ENCODE measurements at regions not wholly inside any gene's neighbourhood (a gene's known extent, or its start where the extent isn't known, plus 50 kb on each side); places are given as distances from the start of the nearest gene placed in this dataset.
"Not testable (repeated sequence)": the region's sequence is repeated elsewhere in the genome, so short reads cannot be mapped to it uniquely, and the experiment has no call there.

GRCh38 chr14:105894978-105895881 lies 368.8 kb downstream of the TMEM121 start:
- H3K4me1 ChIP-seq (ENCODE audit: insufficient read depth): no peaks in the 10 kb centered on the region
- H4K20me1 ChIP-seq (ENCODE audit: insufficient read depth): no peaks in the 10 kb centered on the region
- no peak overlapping the region for H3K4me2 ChIP-seq (ENCODE audit: unreplicated experiment)
- 49 to 54% methylated on average over 30 of the region's 30 CpGs for WGBS, 2 experiments (ENCODE audit: low coverage in 1 of 2, low lambda C conversion rate in 2 of 2, missing lambda C conversion rate in 2 of 2)
- TF ChIP-seq EZH2 (IDR thresholded peaks at IDR 0.05; ENCODE audit: insufficient read depth, poor library complexity, severe bottlenecking) (no peak), EZH2phosphoT487 (IDR thresholded peaks at IDR 0.05; ENCODE audit: insufficient read depth, low read depth) (no peak)
- no peak overlapping the region for H3K4me3 ChIP-seq
- H3K27ac ChIP-seq: no peak overlapping the region
- no peak overlapping the region for H2AFZ ChIP-seq
- in situ Hi-C loops (cut with MboI): no loop called here
- no peak for DNase-seq
- H3F3A ChIP-seq (ENCODE audit: insufficient read depth): no peaks in the 10 kb centered on the region
- H3K9ac ChIP-seq: no peak overlapping the region
- no peaks in the 10 kb centered on the region for H3K9me3 ChIP-seq (ENCODE audit: low read depth)
- no peaks in the 10 kb centered on the region for H3K79me2 ChIP-seq (ENCODE audit: insufficient read depth)
- no peaks in the 10 kb centered on the region for H3K9me2 ChIP-seq (ENCODE audit: insufficient read depth)
- H3K36me3 ChIP-seq (ENCODE audit: low read depth): no peaks in the 10 kb centered on the region
- no peaks in the 10 kb centered on the region for H3K27me3 ChIP-seq (replicated peaks; ENCODE audit: insufficient read depth)

GRCh38 chr14:105896206-105896605 lies 369.8 kb downstream of the TMEM121 start:
- H3K4me1 ChIP-seq (ENCODE audit: insufficient read depth); H3K9ac ChIP-seq; H3K9me2 ChIP-seq (ENCODE audit: insufficient read depth); H3K36me3 ChIP-seq (ENCODE audit: low read depth); H4K20me1 ChIP-seq (ENCODE audit: insufficient read depth); H3K79me2 ChIP-seq (ENCODE audit: insufficient read depth); H3K4me2 ChIP-seq (ENCODE audit: unreplicated experiment); H3K4me3 ChIP-seq; H3F3A ChIP-seq (ENCODE audit: insufficient read depth); H3K27me3 ChIP-seq (replicated peaks; ENCODE audit: insufficient read depth); in situ Hi-C loops (cut with MboI); H3K9me3 ChIP-seq (ENCODE audit: low read depth); H2AFZ ChIP-seq; DNase-seq; H3K27ac ChIP-seq: not testable (repeated sequence)
- WGBS, 2 experiments (ENCODE audit: low coverage in 1 of 2, low lambda C conversion rate in 2 of 2, missing lambda C conversion rate in 2 of 2): 24 to 29% methylated on average over 2 to 6 of the region's 6 CpGs

GRCh38 chr14:105896961-105897724 lies 370.8 kb downstream of the TMEM121 start:
- H3K36me3 ChIP-seq (ENCODE audit: low read depth); H3K9me3 ChIP-seq (ENCODE audit: low read depth); DNase-seq; H4K20me1 ChIP-seq (ENCODE audit: insufficient read depth); H3K27me3 ChIP-seq (replicated peaks; ENCODE audit: insufficient read depth); H2AFZ ChIP-seq; H3K79me2 ChIP-seq (ENCODE audit: insufficient read depth); H3K4me3 ChIP-seq; H3K9ac ChIP-seq; H3K4me2 ChIP-seq (ENCODE audit: unreplicated experiment); H3K9me2 ChIP-seq (ENCODE audit: insufficient read depth); in situ Hi-C loops (cut with MboI); H3K27ac ChIP-seq; H3F3A ChIP-seq (ENCODE audit: insufficient read depth); H3K4me1 ChIP-seq (ENCODE audit: insufficient read depth): not testable (repeated sequence)
- WGBS, 2 experiments (ENCODE audit: low coverage in 1 of 2, low lambda C conversion rate in 2 of 2, missing lambda C conversion rate in 2 of 2): 14 to 19% methylated on average over 6 of the region's 6 CpGs

- H3K9me3 ChIP-seq (ENCODE audit: low read depth): no peaks in the 10 kb centered on the region
- WGBS, 2 experiments (ENCODE audit: low coverage in 1 of 2, low lambda C conversion rate in 2 of 2, missing lambda C conversion rate in 2 of 2): 34 to 39% methylated on average over 7 of the region's 7 CpGs
- no peak overlapping the region for H3K27ac ChIP-seq
- no peaks in the 10 kb centered on the region for H4K20me1 ChIP-seq (ENCODE audit: insufficient read depth)
- TF ChIP-seq EZH2phosphoT487 (IDR thresholded peaks at IDR 0.05; ENCODE audit: insufficient read depth, low read depth): no peak
- no peak for DNase-seq
- H3K79me2 ChIP-seq (ENCODE audit: insufficient read depth): no peaks in the 10 kb centered on the region
- H2AFZ ChIP-seq: no peak overlapping the region
- in situ Hi-C loops (cut with MboI): no loop called here
- H3F3A ChIP-seq (ENCODE audit: insufficient read depth): no peaks in the 10 kb centered on the region
- H3K27me3 ChIP-seq (replicated peaks; ENCODE audit: insufficient read depth): no peaks in the 10 kb centered on the region
- no peaks in the 10 kb centered on the region for H3K36me3 ChIP-seq (ENCODE audit: low read depth)
- no peak overlapping the region for H3K9ac ChIP-seq
- no peak overlapping the region for H3K4me3 ChIP-seq
- H3K4me1 ChIP-seq (ENCODE audit: insufficient read depth): no peaks in the 10 kb centered on the region
- H3K9me2 ChIP-seq (ENCODE audit: insufficient read depth): no peaks in the 10 kb centered on the region
- no peak overlapping the region for H3K4me2 ChIP-seq (ENCODE audit: unreplicated experiment)
Observed at GRCh38 chr14:105897725-105898113, 371.3 kb downstream of the TMEM121 start.
